Mucosa of stomach (tissue), 1 donor: ENCODE measurements at regions not wholly inside any gene's neighbourhood (a gene's known extent, or its start where the extent isn't known, plus 50 kb on each side); places are given as distances from the start of the nearest gene placed in this dataset.
"Not testable (repeated sequence)": the region's sequence is repeated elsewhere in the genome, so short reads cannot be mapped to it uniquely, and the experiment has no call there.

Experiments
- H3K27me3 ChIP-seq: one replicate; pipeline ENCODE4 v1.7.0; 2013; ENCODE audit warnings: mild to moderate bottlenecking, low read length; ENCODE audit not compliant: control insufficient read depth, insufficient read depth
- H3K36me3 ChIP-seq: one replicate; pipeline ENCODE4 v1.7.0; 2013; ENCODE audit warnings: low read length; ENCODE audit not compliant: control insufficient read depth, insufficient read depth
- H3K4me1 ChIP-seq: one replicate; pipeline ENCODE4 v1.7.0; 2013; ENCODE audit warnings: mild to moderate bottlenecking, low read length; ENCODE audit not compliant: control insufficient read depth, insufficient read depth
- H3K4me3 ChIP-seq: one replicate; pipeline ENCODE4 v1.7.0; 2013; ENCODE audit warnings: low read length
- H3K9ac ChIP-seq: one replicate; pipeline ENCODE4 v1.7.0; 2013; ENCODE audit warnings: mild to moderate bottlenecking, low read length, moderate library complexity
- H3K9me3 ChIP-seq: one replicate; pipeline ENCODE4 v1.7.0; 2013; ENCODE audit warnings: mild to moderate bottlenecking, low read length, moderate library complexity; ENCODE audit not compliant: control insufficient read depth
- donor health status: Pancreatic carcinoma.

DNA sequence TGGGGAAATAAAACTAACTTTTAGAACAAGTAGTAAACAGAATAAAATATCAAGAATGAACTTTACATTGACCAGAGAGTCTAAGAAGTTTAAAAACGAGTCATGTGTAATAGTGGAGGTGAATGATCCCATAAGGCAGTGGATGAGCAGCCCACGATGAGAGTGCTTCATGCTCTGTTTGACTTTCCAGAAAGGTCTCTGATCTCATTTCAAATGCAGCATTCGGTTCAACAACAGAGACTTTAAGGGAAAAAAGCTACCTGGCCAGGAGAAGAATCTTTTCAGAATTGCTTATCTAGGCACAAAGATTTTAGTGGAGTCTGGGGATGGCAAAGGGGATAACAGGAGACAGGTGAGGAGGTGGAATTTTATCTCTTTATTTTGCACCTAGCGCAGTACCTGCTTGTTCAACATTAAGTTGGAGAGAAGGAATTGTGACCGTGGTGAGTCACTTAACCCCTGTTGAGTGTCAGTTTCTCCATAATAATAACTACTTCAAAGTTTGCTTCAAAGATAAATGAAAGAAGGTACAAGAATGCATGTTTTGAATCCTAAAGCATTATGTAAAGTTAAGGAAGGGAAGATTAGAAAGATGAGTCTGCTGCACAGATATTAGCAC lies 94.9 kb upstream of the KIF26B start:
- Histone ChIP-seq H3K36me3 (no peaks in the 10 kb centered on the region), H3K27me3 (no peaks in the 10 kb centered on the region), H3K9ac (no peak overlapping the region), H3K4me1 (peaks cover 12% of the 10 kb centered on the region), H3K4me3 (no peak overlapping the region), H3K9me3 (no peaks in the 10 kb centered on the region)

DNA sequence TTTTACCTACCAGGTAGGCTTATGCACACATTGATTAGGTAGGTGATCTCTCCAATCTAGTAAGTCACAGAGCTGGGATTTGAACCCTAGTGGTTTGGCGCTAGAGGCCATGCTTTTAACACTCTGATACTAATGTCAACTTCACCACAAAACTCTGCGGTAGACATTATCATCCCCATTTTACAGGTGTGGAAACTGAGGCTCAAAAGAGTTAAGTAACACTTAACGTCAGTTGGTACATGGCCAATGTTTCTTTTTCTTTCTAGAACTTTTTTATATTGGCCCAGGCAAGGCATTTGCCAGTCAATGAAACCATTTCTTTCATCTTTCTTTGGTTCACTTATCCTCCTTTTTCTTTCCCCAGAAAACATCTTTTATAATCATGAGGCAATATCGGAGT lies 95.9 kb upstream of the KIF26B start:
- no peaks in the 10 kb centered on the region for H3K36me3 ChIP-seq
- H3K27me3 ChIP-seq, result no peaks in the 10 kb centered on the region
- H3K4me1 ChIP-seq, result peaks cover 12% of the 10 kb centered on the region
- H3K4me3 ChIP-seq, result no peak overlapping the region
- H3K9me3 ChIP-seq, result no peaks in the 10 kb centered on the region
- H3K9ac ChIP-seq, result no peak overlapping the region

DNA sequence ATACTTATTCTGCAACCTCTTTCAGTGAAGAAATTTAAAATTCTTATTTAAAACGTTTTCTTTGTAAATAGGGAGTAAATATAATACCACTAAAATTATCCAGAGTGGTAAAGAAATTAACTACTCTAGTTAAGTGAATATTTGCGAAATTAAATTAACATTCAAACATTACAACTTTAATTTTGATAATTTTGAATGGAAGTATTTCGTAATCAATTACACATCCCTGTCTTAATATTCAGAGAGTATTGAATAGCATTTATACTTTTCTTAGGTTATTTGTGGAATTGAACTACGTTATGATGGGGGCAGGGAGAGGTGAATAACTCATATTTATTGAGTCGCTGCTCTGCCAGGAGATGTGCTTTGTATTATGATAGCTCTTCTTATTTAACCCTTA lies 96.3 kb upstream of the KIF26B start:
- Histone ChIP-seq H3K27me3 (no peaks in the 10 kb centered on the region), H3K4me3 (no peak overlapping the region), H3K9me3 (no peaks in the 10 kb centered on the region), H3K4me1 (peaks cover 12% of the 10 kb centered on the region), H3K9ac (no peak overlapping the region), H3K36me3 (no peaks in the 10 kb centered on the region)

DNA sequence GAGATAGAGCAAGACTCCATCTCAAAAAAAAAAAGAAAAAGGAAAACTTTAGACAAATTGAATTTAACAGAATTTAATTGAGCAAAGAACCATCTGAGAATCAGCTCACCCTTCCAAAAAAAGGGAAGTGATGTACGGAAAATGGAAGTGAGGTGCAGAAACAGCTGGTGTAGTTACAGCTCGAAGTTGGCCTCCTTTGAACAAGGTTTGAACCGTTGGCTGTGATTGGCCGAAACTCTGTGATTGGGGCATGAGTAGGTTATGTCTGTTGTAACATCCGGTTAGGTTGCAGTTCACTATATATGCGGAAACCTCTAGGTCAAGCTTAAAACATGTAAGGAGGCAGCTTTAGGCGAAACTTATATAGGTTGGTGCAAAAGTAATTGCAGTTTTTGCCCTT lies 97.9 kb upstream of the KIF26B start:
- Histone ChIP-seq H3K9me3 (no peaks in the 10 kb centered on the region), H3K36me3 (no peaks in the 10 kb centered on the region), H3K9ac (no peak overlapping the region), H3K4me1 (peaks cover 16% of the 10 kb centered on the region), H3K27me3 (no peaks in the 10 kb centered on the region), H3K4me3 (no peak overlapping the region)

DNA sequence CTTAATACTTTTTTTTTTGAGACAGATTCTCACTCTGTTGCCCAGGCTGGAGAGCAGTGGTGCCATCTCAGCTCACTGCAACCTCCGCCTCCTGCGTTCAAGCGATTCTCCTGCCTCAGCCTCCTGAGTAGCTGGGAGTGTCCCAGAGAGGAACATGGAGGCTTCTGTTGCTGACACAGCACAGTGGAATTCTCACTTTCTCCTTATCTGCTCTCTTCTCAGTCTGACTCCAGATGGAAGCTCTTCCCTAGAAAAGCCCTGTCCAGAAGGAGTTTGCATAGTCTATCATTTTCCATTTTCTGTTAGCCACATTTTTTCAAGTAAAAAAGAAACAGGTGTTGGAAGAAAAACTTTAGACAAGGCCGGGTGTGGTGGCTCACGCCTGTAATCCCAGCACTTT lies 98.5 kb upstream of the KIF26B start:
- not testable (repeated sequence) for H3K36me3 ChIP-seq, H3K4me3 ChIP-seq, H3K9ac ChIP-seq, H3K27me3 ChIP-seq, H3K9me3 ChIP-seq
- H3K4me1 ChIP-seq, result peaks cover 19% of the 10 kb centered on the region

DNA sequence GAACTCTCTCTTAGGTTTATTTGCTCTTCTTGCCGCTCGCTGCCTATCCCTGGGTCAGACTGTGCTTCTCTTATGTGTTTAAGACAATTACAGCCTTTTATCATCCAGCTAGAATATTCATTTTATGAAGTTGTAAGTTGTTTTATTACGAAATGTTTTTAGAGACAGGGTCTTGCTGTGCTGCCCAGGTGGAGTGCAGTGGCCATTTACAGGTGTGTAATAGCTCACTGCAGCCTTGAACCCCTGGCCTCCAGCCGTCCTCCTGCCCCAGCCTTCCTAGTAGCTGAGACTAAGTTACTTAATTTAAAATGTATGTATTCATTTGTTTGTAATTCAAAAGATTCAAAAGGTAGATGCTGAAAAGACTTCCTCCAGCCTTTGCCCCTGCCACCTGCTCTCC lies 99.0 kb upstream of the KIF26B start:
- peaks cover 13% of the 10 kb centered on the region for H3K4me1 ChIP-seq

DNA sequence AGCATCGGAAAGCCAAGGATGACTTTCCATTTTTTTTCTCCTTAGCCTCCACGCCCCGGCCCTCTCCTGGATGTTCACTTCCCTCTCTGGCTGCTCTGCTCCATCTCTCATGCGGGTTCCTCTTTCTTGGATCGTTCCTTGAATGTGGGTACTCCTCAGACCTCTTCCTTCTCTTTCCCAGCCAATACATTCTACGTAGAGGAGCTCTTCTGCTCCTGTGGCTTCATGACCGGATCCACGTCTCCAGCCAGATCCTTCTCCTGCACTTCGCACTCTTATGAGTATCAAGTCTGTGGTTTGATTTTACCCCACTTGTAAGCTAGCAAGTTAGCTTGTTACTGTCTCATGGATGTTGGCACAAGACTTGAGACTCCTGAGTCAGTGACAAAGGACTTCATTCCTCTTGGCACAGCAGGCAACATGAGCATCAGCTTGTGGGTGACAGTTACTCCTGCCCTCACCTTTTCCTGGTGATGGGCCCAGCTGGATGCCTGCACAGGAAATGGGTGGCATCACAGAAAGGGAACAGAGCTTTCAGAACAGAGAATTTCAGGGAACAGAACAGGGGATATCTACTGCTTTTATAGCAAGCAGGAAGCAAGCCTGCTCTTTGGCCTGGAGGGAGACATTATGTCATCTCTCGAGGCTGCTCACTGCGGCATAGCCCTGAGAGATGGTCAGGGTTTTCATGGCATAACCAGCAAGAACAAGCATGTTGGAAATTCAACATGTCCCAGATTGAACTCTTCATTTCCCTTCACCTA lies 100.1 kb upstream of the KIF26B start:
- Histone ChIP-seq H3K27me3 (no peaks in the 10 kb centered on the region), H3K4me1 (peaks cover 7% of the 10 kb centered on the region), H3K4me3 (no peak overlapping the region), H3K9me3 (no peaks in the 10 kb centered on the region), H3K9ac (no peak overlapping the region), H3K36me3 (no peaks in the 10 kb centered on the region)

More for the DNA sequence above, 99.0 kb upstream of the KIF26B start:
- Histone ChIP-seq H3K27me3 (no peaks in the 10 kb centered on the region), H3K4me3 (no peak overlapping the region), H3K9me3 (no peaks in the 10 kb centered on the region), H3K36me3 (no peaks in the 10 kb centered on the region), H3K9ac (no peak overlapping the region)

DNA sequence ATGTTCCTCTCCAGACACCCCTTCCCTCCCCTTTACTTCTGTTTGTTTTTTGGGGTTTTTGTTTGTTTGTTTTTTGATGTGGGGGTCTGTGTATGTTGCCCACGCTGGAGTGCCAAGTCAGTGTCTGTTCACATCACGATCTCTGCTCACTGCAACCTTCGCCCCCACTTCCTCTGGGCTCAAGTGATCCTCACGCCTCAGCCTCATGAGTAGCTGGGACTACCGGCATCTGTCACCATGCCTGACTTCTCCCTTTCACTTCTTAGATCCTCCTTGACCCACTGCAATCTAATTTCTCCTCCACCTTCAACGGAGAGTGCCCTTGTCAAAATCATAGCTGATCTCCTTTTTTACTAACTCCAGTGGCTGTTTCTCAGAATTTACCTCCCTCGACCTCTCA lies 100.7 kb upstream of the KIF26B start:
- H3K4me1 ChIP-seq, result peaks cover 7% of the 10 kb centered on the region
- H3K36me3 ChIP-seq, result no peaks in the 10 kb centered on the region
- no peak overlapping the region for H3K4me3 ChIP-seq
- H3K27me3 ChIP-seq, result no peaks in the 10 kb centered on the region
- no peak overlapping the region for H3K9ac ChIP-seq
- H3K9me3 ChIP-seq, result no peaks in the 10 kb centered on the region

DNA sequence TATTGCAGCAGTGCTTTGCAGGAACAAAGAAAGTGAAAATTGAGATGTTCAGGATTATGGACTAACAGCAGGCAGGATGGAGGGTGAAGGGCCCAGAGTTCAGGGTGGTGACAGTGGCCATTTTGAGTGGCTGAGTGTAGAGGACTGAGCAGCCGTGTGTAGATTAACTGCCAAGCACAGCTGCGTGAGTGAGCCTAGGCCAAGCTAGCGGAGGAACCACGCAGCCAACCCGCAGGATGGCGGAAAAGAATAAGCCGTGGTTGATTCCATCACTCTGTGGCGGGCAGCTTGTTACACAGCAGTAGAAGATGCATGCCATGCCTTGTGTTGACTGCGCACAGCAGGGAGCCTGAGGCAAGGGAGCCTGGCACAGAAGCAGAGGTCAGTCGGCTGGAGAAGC lies 102.5 kb upstream of the KIF26B start:
- Histone ChIP-seq H3K4me3 (no peak overlapping the region), H3K4me1 (peaks cover 7% of the 10 kb centered on the region), H3K9ac (no peak overlapping the region), H3K9me3 (no peaks in the 10 kb centered on the region), H3K36me3 (no peaks in the 10 kb centered on the region), H3K27me3 (no peaks in the 10 kb centered on the region)

DNA sequence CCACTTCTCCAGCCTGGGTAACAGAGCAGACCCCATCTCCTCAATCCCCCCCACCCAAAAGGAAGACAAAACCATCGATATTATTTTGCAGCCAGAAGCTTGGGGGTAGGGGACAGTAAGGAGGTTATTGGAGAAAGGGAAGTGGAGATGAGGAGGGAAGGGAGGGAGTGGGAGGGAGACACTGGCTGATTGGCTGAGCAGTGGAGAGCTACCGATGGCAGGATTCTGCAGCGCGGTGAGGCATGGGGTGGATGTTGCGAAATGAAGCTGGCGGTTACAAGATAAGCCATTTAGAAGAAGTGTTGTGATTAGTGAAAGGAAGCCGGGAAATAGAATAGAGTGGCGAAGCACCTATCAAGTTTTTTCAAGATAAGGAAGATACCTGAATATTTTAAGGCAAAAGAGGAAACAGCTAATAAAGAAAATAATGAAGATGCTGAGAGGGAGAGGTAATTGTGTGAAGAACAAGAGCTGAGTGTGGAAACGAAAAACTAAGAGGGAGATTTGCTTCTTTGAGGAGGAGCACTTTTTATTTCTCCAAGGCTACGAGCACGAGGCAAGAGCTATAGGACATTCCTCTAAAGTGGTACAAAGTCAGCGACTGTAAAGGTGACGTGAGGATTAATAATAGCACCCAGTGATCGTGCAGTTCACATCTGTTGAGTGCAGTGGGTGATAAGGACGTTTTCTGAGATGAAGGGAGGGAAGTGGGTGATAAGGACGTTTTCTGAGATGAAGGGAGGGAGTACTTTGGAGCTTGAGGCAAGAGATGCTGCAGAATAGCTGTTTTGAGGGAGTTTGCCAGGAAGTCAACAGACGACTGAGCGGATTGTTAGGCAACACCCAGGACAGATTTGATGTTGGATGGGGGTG lies 103.2 kb upstream of the KIF26B start:
- Histone ChIP-seq H3K9me3 (no peaks in the 10 kb centered on the region), H3K27me3 (no peaks in the 10 kb centered on the region), H3K9ac (no peak overlapping the region), H3K4me3 (no peak overlapping the region), H3K4me1 (peaks cover 7% of the 10 kb centered on the region), H3K36me3 (no peaks in the 10 kb centered on the region)

DNA sequence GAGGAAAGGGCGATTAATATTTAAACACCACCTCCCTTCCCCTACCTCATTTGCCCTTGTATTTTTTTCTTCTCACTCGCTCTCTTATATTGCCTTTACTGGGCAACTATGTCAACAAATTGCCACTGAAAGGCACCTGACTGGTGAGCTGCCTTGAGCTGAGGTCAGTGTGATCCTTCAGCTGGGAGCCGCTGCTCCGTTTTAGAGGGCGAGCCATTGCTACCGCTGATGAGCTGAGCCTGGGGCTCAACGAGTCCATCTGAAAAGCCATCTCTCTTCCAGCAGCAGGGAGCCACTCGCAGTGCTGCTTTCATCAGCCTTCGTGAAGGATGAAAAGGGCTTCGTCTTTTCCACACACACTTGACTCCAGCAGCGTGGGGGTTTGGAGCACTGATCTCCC lies 108.0 kb upstream of the KIF26B start:
- peaks cover 11% of the 10 kb centered on the region for H3K4me1 ChIP-seq
- no peaks in the 10 kb centered on the region for H3K9me3 ChIP-seq
- H3K4me3 ChIP-seq, result no peak overlapping the region
- H3K9ac ChIP-seq, result no peak overlapping the region
- no peaks in the 10 kb centered on the region for H3K36me3 ChIP-seq
- no peaks in the 10 kb centered on the region for H3K27me3 ChIP-seq

DNA sequence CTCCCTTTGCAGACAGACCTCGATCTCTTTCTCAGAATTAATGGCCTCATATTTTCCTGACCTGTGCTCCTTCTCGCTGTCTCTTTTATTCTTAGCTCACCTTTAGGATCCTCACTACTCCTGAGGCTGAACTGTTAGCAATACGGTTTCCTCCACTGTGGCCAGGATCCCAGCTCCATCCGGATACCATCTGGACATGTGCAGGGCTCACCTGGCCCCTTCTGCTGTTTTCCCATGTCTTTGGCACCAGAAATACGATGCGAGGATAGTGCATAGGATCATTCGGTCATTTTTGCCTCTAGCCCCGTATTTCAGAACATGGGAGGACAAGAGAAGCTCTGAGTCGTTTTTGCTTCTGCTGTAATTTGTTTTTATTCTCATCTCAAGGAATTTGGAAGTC lies 108.5 kb upstream of the KIF26B start:
- Histone ChIP-seq H3K27me3 (no peaks in the 10 kb centered on the region), H3K9ac (no peak overlapping the region), H3K4me3 (no peak overlapping the region), H3K4me1 (peaks cover 14% of the 10 kb centered on the region), H3K36me3 (no peaks in the 10 kb centered on the region), H3K9me3 (no peaks in the 10 kb centered on the region)
